RWPE1 (cell line): ENCODE measurements at regions not wholly inside any gene's neighbourhood (a gene's known extent, or its start where the extent isn't known, plus 50 kb on each side); places are given as distances from the start of the nearest gene placed in this dataset.

Experiments used
- CTCF ChIA-PET: fragments of 350-600 bp; sonication (Branson Sonifier 250); formaldehyde crosslinking; extraction: SDS; loops from one replicate; lab custom pipeline; 2021; lab: Yijun Ruan, JAX
- POLR2A ChIA-PET: fragments of 400-600 bp; formaldehyde crosslinking; extraction: SDS; loops from one replicate; lab custom pipeline; 2020; ENCODE audit warnings: antibody characterized with exemption; ENCODE audit not compliant: low non-redundant PET; lab: Yijun Ruan, JAX
- DNase-seq: peaks from one replicate; pipeline ENCODE4 v3.0.0; 2012; ENCODE audit warnings: low spot score
- H3K27ac ChIP-seq: fragments of 450-650 bp; 2 replicates; pipeline ENCODE4 v1.5.1; 2017
- CTCF ChIP-seq: fragments of 450-650 bp; conservative IDR thresholded peaks from 2 replicates; pipeline ENCODE4 v1.5.1; 2017; ENCODE audit warnings: low read depth, mild to moderate bottlenecking

GRCh38 chr6:14731611-14732010 is 514.3 kb upstream of the JARID2 start:
- H3K27ac ChIP-seq = no peak overlapping the region
- ChIA-PET POLR2A (no interaction called here), CTCF (no interaction called here)
- DNase-seq = no peak
- TF ChIP-seq CTCF = no peak

- CTCF ChIA-PET = no interaction called here
- POLR2A ChIA-PET = no interaction called here
- H3K27ac ChIP-seq = peak overlapping the region; percentile 92
- no peak for TF ChIP-seq CTCF
- DNase-seq = no peak
Observed at GRCh38 chr6:14732226-14732843, 513.5 kb upstream of the JARID2 start.

GRCh38 chr6:14732844-14733757 is 512.8 kb upstream of the JARID2 start:
- CTCF ChIA-PET = no interaction called here
- DNase-seq = peak; percentile 94
- POLR2A ChIA-PET = no interaction called here
- TF ChIP-seq CTCF = no peak
- peak overlapping the region; percentile 92 for H3K27ac ChIP-seq

GRCh38 chr6:14734052-14734415 is 511.8 kb upstream of the JARID2 start:
- peak overlapping the region; percentile 92; the same call in 1 of the 2 replicates for H3K27ac ChIP-seq
- ChIA-PET CTCF (no interaction called here), POLR2A (no interaction called here)
- no peak for DNase-seq
- no peak for TF ChIP-seq CTCF

- ChIA-PET POLR2A (no interaction called here), CTCF (no interaction called here)
- no peak for DNase-seq
- no peak for TF ChIP-seq CTCF
- H3K27ac ChIP-seq = peak overlapping the region; percentile 92; the same call in 1 of the 2 replicates
Observed at GRCh38 chr6:14734416-14735340, 511.2 kb upstream of the JARID2 start.

GRCh38 chr6:14735956-14736486 is 509.8 kb upstream of the JARID2 start:
- ChIA-PET CTCF (no interaction called here), POLR2A (no interaction called here)
- DNase-seq = no peak
- TF ChIP-seq CTCF = no peak
- no peak overlapping the region for H3K27ac ChIP-seq
